ENCODE measurements at regions not wholly inside any gene's neighbourhood (a gene's known extent, or its start where the extent isn't known, plus 50 kb on each side); places are given as distances from the start of the nearest gene placed in this dataset.

- H3K4me2 ChIP-seq (ENCODE audit: low read length), result no peak overlapping the region
- H3K4me1 ChIP-seq (ENCODE audit: control insufficient read depth in 1 of 2, insufficient read depth in 2 of 2, low read length in 2 of 2), result no peaks in the 10 kb centered on the region
- no peak overlapping the region for H2AFZ ChIP-seq (ENCODE audit: low read depth, low read length, poor library complexity, severe bottlenecking)
- intact Hi-C loops (cut with micrococcal nuclease), result no loop called here
- no peaks in the 10 kb centered on the region for H3K36me3 ChIP-seq (ENCODE audit: control insufficient read depth in 1 of 2, insufficient read depth in 2 of 2, low read length in 2 of 2)
- no peaks in the 10 kb centered on the region for H3K27me3 ChIP-seq (ENCODE audit: insufficient read depth, low read length)
- no peaks in the 10 kb centered on the region for H3K9me2 ChIP-seq (ENCODE audit: insufficient read depth)
- no peaks in the 10 kb centered on the region for H3K9me3 ChIP-seq (ENCODE audit: control insufficient read depth in 1 of 2, insufficient read depth in 1 of 2, low read depth in 1 of 2, low read length in 2 of 2)
- TF ChIP-seq ZNF274 (IDR thresholded peaks at IDR 0.05; ENCODE audit: low read depth, low read length) (no peak), EGR1 (IDR thresholded peaks at IDR 0.05; ENCODE audit: low read depth) (no peak), POLR2A (IDR thresholded peaks at IDR 0.05; ENCODE audit: borderline replicate concordance, extremely low read depth, insufficient read depth, insufficient read length) (no peak), JUND (IDR thresholded peaks at IDR 0.05) (no peak), TCF7L2 (IDR thresholded peaks at IDR 0.05; ENCODE audit: borderline replicate concordance, extremely low read depth, insufficient read depth, insufficient read length) (no peak), FOSL1 (IDR thresholded peaks at IDR 0.05; ENCODE audit: low read depth) (no peak), ATF3 (IDR thresholded peaks at IDR 0.05) (no peak), SP1 (IDR thresholded peaks at IDR 0.05; ENCODE audit: low read depth) (no peak), EZH2 (IDR thresholded peaks at IDR 0.05) (no peak), ELF1 (IDR thresholded peaks at IDR 0.05; ENCODE audit: borderline replicate concordance, low read depth) (no peak), ZBTB33 (IDR thresholded peaks at IDR 0.05; ENCODE audit: extremely low read depth, insufficient replicate concordance, low read length) (no peak), RAD21 (IDR thresholded peaks at IDR 0.05; ENCODE audit: low read depth) (no peak), POLR2AphosphoS5 (IDR thresholded peaks at IDR 0.05; ENCODE audit: low read depth, low read length) (no peak), REST (IDR thresholded peaks at IDR 0.05; ENCODE audit: low read depth) (no peak), ZFX (IDR thresholded peaks at IDR 0.05) (no peak)
- ChIA-PET RAD21 (ENCODE audit: low non-redundant PET in 1 of 2, low total read pairs in 2 of 2, uncharacterized antibody in 2 of 2, unreplicated experiment in 2 of 2) (no interaction called here), CTCF (no interaction called here), POLR2A (no interaction called here)
- H4K20me1 ChIP-seq (ENCODE audit: insufficient read depth), result no peaks in the 10 kb centered on the region
- no peak overlapping the region for H3K27ac ChIP-seq (ENCODE audit: low read depth, low read length)
- H3K79me2 ChIP-seq (ENCODE audit: insufficient read depth, low read length), result no peaks in the 10 kb centered on the region
- no peak for ATAC-seq
- H3K9ac ChIP-seq (ENCODE audit: low read length), result no peak overlapping the region
- no peak for DNase-seq (ENCODE audit: low read depth, low spot score)
- BruUV-seq (replicated peaks), result no TSS peak
- H3K4me3 ChIP-seq (replicated peaks in 1 of 2; ENCODE audit: low read depth in 1 of 2, low read length in 2 of 2), result no peak overlapping the region
These were observed 85.3 kb upstream of the BTBD3 start for GRCh38 chr20:11832397-11832796.
